ENCODE measurements at regions not wholly inside any gene's neighbourhood (a gene's known extent, or its start where the extent isn't known, plus 50 kb on each side); places are given as distances from the start of the nearest gene placed in this dataset.

- no peak for TF ChIP-seq CTCF (IDR thresholded peaks at IDR 0.05; ENCODE audit: low read depth, low read length, poor library complexity, severe bottlenecking)
- TF ChIP-seq EZH2phosphoT487 (IDR thresholded peaks at IDR 0.05; ENCODE audit: borderline replicate concordance, low read length) = no peak
Measured at GRCh38 chr18:64365106-64365505, 216.2 kb upstream of the LINC00305 start.
